ENCODE measurements at regions not wholly inside any gene's neighbourhood (a gene's known extent, or its start where the extent isn't known, plus 50 kb on each side); places are given as distances from the start of the nearest gene placed in this dataset.

DNA sequence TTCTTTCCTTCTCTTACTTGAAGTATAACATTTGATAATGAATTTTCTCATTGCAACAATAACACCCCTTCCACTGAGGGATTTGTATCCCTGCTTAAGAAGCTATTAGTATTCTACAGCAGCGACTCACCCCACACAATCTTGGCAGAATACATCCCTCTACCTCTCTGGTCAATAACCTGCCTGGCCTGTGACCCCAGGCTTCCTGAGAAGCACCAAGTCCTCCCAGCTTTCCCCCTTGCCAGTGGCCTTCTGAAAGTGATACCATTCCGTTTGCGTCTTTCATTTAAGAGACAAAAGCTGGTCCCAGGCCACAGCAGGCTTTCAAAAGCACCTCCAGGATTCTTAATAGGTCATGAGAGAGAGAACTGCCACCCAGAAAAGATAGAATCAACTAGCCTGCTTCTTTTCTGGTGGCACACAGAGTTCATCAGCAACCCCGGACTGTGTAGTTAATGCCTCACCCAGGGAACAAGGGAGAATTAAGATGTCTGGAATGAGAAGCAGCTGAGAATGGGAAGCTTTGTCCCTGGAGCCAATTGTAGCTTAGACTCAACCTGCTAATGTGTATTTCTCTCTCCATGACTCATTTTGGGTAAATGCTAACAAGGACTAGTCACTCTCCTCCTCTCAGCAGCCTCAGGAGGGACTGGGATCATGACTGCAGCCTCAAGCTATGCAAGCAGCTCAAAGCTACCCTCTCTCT is 101.0 kb upstream of the CPNE4 start:
- TF ChIP-seq TEAD4 (IDR thresholded peaks at IDR 0.05) (no peak), EGR1 (IDR thresholded peaks at IDR 0.05) (no peak)

DNA sequence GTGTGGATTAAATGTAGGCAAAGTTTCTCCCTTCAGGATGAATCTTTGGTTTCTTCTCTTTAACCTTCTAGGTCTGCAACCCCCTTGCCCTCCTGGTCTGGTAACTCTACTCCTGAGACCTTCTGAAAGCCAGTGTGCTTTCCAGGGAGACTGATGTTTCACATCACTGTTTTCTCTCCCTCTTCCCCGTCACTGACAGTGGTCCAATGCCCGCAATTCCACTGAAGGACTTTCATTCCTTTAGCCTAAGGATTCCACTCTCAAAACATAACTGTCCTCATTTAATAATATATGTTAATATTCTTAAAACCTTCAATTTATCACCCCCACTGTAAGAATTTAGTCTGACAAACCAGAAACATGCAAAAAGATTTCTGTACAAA is 101.5 kb upstream of the CPNE4 start:
- no peak for TF ChIP-seq CEBPB (IDR thresholded peaks at IDR 0.05)
- no peak for TF ChIP-seq NFIC (IDR thresholded peaks at IDR 0.05)
- TF ChIP-seq REST (IDR thresholded peaks at IDR 0.05; ENCODE audit: low read depth), result no peak
- no peak for TF ChIP-seq ZBTB7A (IDR thresholded peaks at IDR 0.05; ENCODE audit: low read depth)
- TF ChIP-seq, protein P1, sequence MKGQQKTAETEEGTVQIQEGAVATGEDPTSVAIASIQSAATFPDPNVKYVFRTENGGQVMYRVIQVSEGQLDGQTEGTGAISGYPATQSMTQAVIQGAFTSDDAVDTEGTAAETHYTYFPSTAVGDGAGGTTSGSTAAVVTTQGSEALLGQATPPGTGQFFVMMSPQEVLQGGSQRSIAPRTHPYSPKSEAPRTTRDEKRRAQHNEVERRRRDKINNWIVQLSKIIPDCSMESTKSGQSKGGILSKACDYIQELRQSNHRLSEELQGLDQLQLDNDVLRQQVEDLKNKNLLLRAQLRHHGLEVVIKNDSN (IDR thresholded peaks at IDR 0.05), result no peak
- no peak for TF ChIP-seq RAD21 (IDR thresholded peaks at IDR 0.05; ENCODE audit: low read depth)
- no peak for TF ChIP-seq EP300 (IDR thresholded peaks at IDR 0.05; ENCODE audit: borderline replicate concordance)
- TF ChIP-seq FOXM1 (IDR thresholded peaks at IDR 0.05; ENCODE audit: borderline replicate concordance, low read depth), result no peak
- TF ChIP-seq, protein P2, sequence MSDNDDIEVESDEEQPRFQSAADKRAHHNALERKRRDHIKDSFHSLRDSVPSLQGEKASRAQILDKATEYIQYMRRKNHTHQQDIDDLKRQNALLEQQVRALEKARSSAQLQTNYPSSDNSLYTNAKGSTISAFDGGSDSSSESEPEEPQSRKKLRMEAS (IDR thresholded peaks at IDR 0.05), result no peak
- TF ChIP-seq YY1 (IDR thresholded peaks at IDR 0.05; ENCODE audit: low read depth), result no peak
- TF ChIP-seq EGR1 (IDR thresholded peaks at IDR 0.05), result no peak
- TF ChIP-seq TCF12 (IDR thresholded peaks at IDR 0.05; ENCODE audit: low read depth), result no peak
- TF ChIP-seq TAF1 (IDR thresholded peaks at IDR 0.05; ENCODE audit: low read depth), result no peak
- no peak for TF ChIP-seq CREB1 (IDR thresholded peaks at IDR 0.05; ENCODE audit: low read depth)

DNA sequence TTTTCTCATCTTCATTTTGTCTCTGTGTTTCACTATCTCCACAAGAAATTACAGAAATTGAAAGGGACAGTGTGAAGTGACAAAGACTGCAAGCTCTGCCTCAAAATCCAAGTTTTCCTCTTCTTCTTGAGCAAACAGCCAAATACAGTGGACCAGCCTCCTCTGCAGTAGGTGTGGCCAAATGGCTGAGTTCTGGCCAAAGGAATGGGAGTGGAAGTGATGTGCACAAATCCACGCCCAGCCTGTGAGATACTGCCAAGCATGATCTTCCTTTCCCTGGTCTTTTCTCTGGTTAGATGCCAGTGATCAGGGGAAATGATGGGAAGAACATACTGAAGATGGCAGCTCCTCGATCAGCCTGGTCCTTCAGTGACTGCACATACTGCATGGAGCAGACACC is 111.0 kb upstream of the CPNE4 start:
- no peak for TF ChIP-seq YY1 (IDR thresholded peaks at IDR 0.05; ENCODE audit: low read depth)
- TF ChIP-seq EGR1 (IDR thresholded peaks at IDR 0.05), result no peak
- no peak for TF ChIP-seq REST (IDR thresholded peaks at IDR 0.05; ENCODE audit: low read depth)
- no peak for TF ChIP-seq FOXM1 (IDR thresholded peaks at IDR 0.05; ENCODE audit: borderline replicate concordance, low read depth)
- TF ChIP-seq ZBTB7A (IDR thresholded peaks at IDR 0.05; ENCODE audit: low read depth), result no peak
- TF ChIP-seq, protein P2 (IDR thresholded peaks at IDR 0.05), result no peak

GRCh38 chr3:132154619-132155018 is 119.8 kb upstream of the CPNE4 start:
- TF ChIP-seq ZBTB7A (IDR thresholded peaks at IDR 0.05; ENCODE audit: low read depth), result no peak
- TF ChIP-seq YY1 (IDR thresholded peaks at IDR 0.05; ENCODE audit: low read depth), result no peak
- no peak for TF ChIP-seq FOXM1 (IDR thresholded peaks at IDR 0.05; ENCODE audit: borderline replicate concordance, low read depth)
- no peak for TF ChIP-seq EP300 (IDR thresholded peaks at IDR 0.05; ENCODE audit: borderline replicate concordance)
- TF ChIP-seq CEBPB (IDR thresholded peaks at IDR 0.05), result no peak

GRCh38 chr3:132159145-132159544 is 124.3 kb upstream of the CPNE4 start:
- no peak for TF ChIP-seq CREB1 (IDR thresholded peaks at IDR 0.05; ENCODE audit: low read depth)
- TF ChIP-seq CEBPB (IDR thresholded peaks at IDR 0.05), result no peak
- no peak for TF ChIP-seq TAF1 (IDR thresholded peaks at IDR 0.05; ENCODE audit: low read depth)
- TF ChIP-seq TCF12 (IDR thresholded peaks at IDR 0.05; ENCODE audit: low read depth), result no peak
- TF ChIP-seq YY1 (IDR thresholded peaks at IDR 0.05; ENCODE audit: low read depth), result no peak

DNA sequence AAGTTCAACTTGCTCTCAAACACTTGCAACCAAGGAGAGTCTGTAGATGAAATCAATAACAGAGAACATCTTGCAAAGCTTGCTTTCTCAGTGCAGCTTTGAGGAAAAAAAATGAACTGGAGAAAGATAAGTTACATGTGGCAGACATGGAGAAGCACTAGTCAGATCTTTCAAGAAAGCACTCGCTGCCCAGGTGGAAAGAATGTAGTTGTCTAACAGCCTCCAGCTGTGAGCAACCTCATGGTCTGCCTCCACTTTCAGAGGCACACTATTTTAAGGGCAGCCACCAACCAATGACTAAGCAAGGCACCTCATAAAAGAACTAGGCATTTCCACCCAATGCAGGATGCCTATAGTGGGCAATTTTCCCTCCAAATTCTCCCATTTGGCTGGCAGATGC is 125.4 kb upstream of the CPNE4 start:
- TF ChIP-seq CREB1 (IDR thresholded peaks at IDR 0.05; ENCODE audit: low read depth) (no peak), TEAD4 (IDR thresholded peaks at IDR 0.05) (no peak), NFIC (IDR thresholded peaks at IDR 0.05) (no peak), YY1 (IDR thresholded peaks at IDR 0.05; ENCODE audit: low read depth) (no peak), ZBTB7A (IDR thresholded peaks at IDR 0.05; ENCODE audit: low read depth) (no peak), CEBPB (IDR thresholded peaks at IDR 0.05) (no peak)
- TF ChIP-seq, protein P2 (IDR thresholded peaks at IDR 0.05), result no peak

GRCh38 chr3:132161608-132162007 is 126.8 kb upstream of the CPNE4 start:
- no peak for TF ChIP-seq TCF12 (IDR thresholded peaks at IDR 0.05; ENCODE audit: low read depth)
- no peak for TF ChIP-seq EP300 (IDR thresholded peaks at IDR 0.05; ENCODE audit: borderline replicate concordance)
- no peak for TF ChIP-seq FOXM1 (IDR thresholded peaks at IDR 0.05; ENCODE audit: borderline replicate concordance, low read depth)
- TF ChIP-seq TAF1 (IDR thresholded peaks at IDR 0.05; ENCODE audit: low read depth), result no peak
- TF ChIP-seq REST (IDR thresholded peaks at IDR 0.05; ENCODE audit: low read depth), result no peak
- no peak for TF ChIP-seq EGR1 (IDR thresholded peaks at IDR 0.05)
- no peak for TF ChIP-seq CREB1 (IDR thresholded peaks at IDR 0.05; ENCODE audit: low read depth)
- TF ChIP-seq, protein P2 (IDR thresholded peaks at IDR 0.05), result no peak
- TF ChIP-seq, protein P1 (IDR thresholded peaks at IDR 0.05), result no peak
- TF ChIP-seq CEBPB (IDR thresholded peaks at IDR 0.05), result no peak
- no peak for TF ChIP-seq NFIC (IDR thresholded peaks at IDR 0.05)
- TF ChIP-seq TEAD4 (IDR thresholded peaks at IDR 0.05), result no peak
- no peak for TF ChIP-seq YY1 (IDR thresholded peaks at IDR 0.05; ENCODE audit: low read depth)
- TF ChIP-seq RAD21 (IDR thresholded peaks at IDR 0.05; ENCODE audit: low read depth), result no peak
- no peak for TF ChIP-seq ZBTB7A (IDR thresholded peaks at IDR 0.05; ENCODE audit: low read depth)

All from Ishikawa (cell line).